Chondrocyte (in vitro differentiated cells): ENCODE measurements at regions not wholly inside any gene's neighbourhood (a gene's known extent, or its start where the extent isn't known, plus 50 kb on each side); places are given as distances from the start of the nearest gene placed in this dataset.
"Not testable (repeated sequence)": the region's sequence is repeated elsewhere in the genome, so short reads cannot be mapped to it uniquely, and the experiment has no call there.

Experiments used
- DNase-seq: peaks from one replicate; pipeline ENCODE4 v3.0.0; 2021; ENCODE audit warnings: mixed read lengths, low spot score
- H3K27ac Mint-ChIP-seq: one replicate; pipeline ENCODE4 v1.8.0; 2021; ENCODE audit warnings: mild to moderate bottlenecking, moderate library complexity, mixed read lengths; ENCODE audit not compliant: unreplicated experiment
- H3K27me3 Mint-ChIP-seq: 2 replicates; pipeline ENCODE4 v1.8.0; 2021; ENCODE audit warnings: low read depth, mixed read lengths
- H3K36me3 Mint-ChIP-seq: 2 replicates; pipeline ENCODE4 v1.8.0; 2021; ENCODE audit warnings: low read depth, mixed read lengths
- H3K4me1 Mint-ChIP-seq: 2 replicates; pipeline ENCODE4 v1.8.0; 2021; ENCODE audit warnings: low read depth, mild to moderate bottlenecking, mixed read lengths
- H3K4me3 Mint-ChIP-seq: one replicate; pipeline ENCODE4 v1.8.0; 2021; ENCODE audit warnings: mild to moderate bottlenecking, moderate library complexity, mixed read lengths; ENCODE audit not compliant: unreplicated experiment
- H3K9me3 Mint-ChIP-seq: 2 replicates; pipeline ENCODE4 v1.8.0; 2021; ENCODE audit warnings: low read depth, mixed read lengths

DNA sequence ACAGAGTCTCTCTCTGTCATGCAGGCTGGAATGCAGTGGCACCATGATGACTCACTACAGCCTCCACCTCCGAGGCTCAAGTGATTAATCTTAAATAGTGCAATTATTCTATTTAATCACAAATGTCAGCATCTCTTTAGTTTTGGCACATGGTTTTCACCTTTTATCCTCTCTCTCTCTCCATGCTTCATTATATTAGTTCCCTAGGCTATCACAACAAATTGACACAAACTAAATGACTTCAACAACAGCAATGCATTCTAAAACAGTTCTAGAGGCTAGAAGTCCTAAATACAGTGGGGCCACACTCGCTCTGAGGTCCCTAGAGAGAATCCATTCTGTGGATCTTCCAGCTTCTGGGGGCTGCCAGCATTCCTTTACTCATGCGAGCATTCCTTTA, 178.2 kb upstream of the ZNG1F start:
- H3K27ac Mint-ChIP-seq: peak overlapping the region; percentile 51
- not testable (repeated sequence) for H3K4me3 Mint-ChIP-seq, DNase-seq, H3K27me3 Mint-ChIP-seq, H3K9me3 Mint-ChIP-seq, H3K36me3 Mint-ChIP-seq, H3K4me1 Mint-ChIP-seq

GRCh38 chr9:41361790-41362189, 172.7 kb upstream of the ZNG1F start:
- H3K27ac Mint-ChIP-seq, H3K36me3 Mint-ChIP-seq, H3K4me1 Mint-ChIP-seq, H3K9me3 Mint-ChIP-seq, H3K4me3 Mint-ChIP-seq, H3K27me3 Mint-ChIP-seq, DNase-seq: not testable (repeated sequence)

DNA sequence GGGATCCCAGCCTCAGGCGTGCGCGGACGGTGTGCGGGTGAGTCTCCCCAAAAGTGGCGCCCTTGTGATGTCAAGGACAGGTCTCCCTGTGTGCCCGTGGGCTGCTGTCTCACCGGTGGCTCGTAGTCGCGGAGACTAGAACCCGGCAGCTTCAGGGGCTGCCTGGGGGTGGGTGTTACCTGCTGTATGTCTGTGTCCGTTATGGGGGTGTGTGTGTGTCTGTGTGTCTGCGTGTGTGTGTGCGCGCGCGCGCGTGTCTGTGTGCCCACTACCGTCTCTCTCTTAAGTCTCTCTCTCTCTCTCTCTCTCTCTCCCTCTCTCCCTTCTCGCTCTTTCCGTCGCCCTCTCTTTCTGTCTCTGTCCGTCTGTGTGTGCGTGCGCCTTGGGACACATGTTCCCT, 170.0 kb upstream of the ZNG1F start:
- not testable (repeated sequence) for DNase-seq, H3K9me3 Mint-ChIP-seq, H3K27me3 Mint-ChIP-seq, H3K36me3 Mint-ChIP-seq, H3K4me1 Mint-ChIP-seq
- peak overlapping the region; percentile 92 for H3K27ac Mint-ChIP-seq
- H3K4me3 Mint-ChIP-seq: peak overlapping the region; percentile 92

- Mint-ChIP-seq H3K27ac (peak overlapping the region; percentile 92), H3K4me3 (peak overlapping the region; percentile 92)
- not testable (repeated sequence) for H3K4me1 Mint-ChIP-seq, H3K9me3 Mint-ChIP-seq, DNase-seq, H3K27me3 Mint-ChIP-seq, H3K36me3 Mint-ChIP-seq
Measured at GRCh38 chr9:41358682-41359081, 169.6 kb upstream of the ZNG1F start.

GRCh38 chr9:41357918-41358404, 168.8 kb upstream of the ZNG1F start:
- not testable (repeated sequence) for DNase-seq, H3K27me3 Mint-ChIP-seq, H3K36me3 Mint-ChIP-seq, H3K9me3 Mint-ChIP-seq, H3K4me1 Mint-ChIP-seq
- Mint-ChIP-seq H3K4me3 (peak overlapping the region; percentile 92), H3K27ac (peak overlapping the region; percentile 41)

DNA sequence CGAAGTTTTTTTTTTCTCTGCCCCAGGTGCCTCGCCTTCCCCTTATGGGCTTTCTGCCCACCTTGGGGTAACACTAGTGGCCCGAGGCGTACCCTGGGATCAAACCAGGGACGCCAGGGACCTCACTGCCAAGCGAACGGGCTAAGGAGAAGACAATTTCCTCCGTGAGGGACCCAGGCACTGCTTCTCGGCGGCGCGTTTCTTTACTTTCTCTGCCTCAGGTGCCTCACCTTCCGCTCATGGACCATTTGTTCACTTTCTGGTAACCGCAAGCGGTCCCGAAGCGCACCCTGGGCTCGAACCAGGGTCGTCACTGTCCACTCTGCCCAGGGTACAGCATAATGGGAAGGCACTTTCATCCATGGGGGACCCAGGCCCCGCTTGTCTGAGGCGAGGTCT, 168.2 kb upstream of the ZNG1F start:
- not testable (repeated sequence) for H3K36me3 Mint-ChIP-seq, H3K4me3 Mint-ChIP-seq, H3K9me3 Mint-ChIP-seq, H3K27me3 Mint-ChIP-seq, H3K4me1 Mint-ChIP-seq, H3K27ac Mint-ChIP-seq, DNase-seq

DNA sequence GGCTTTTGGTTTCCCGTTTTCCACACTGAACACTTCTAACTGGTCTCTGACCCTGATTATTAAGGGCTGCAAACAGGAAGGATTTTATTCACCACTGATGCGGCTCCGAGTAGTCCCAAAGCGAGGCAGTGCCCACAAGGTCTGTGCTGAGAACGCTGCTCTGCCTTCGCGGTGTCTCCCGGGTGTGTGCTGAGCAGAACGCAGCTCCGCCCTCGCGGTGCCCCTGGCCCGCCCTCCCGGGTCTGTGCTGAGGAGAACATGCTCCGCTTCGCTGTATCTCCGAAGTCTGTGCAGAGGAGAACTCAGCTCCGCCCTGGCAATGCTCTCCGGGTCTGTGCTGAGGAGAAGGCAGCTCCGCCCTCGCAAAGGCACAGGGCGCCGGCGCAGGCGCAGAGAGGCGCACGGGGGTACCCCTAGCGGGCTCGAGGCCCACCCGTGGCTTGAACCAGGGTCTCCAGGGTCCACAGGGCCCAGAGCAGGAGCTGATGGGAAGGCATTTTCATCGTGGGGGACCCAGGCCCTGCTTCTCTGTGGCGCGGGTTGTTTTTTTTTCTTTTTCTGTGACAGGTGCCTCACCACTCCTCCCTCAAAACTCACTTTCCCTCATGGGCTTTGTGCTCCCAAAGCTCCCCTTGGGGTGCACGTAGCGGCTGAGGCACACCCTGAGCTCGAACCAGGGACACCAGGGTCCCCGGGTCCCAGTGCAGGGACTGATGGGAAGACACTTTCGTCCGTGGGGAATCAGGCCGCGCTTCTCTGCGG, 167.7 kb upstream of the ZNG1F start:
- not testable (repeated sequence) for DNase-seq, H3K4me3 Mint-ChIP-seq, H3K4me1 Mint-ChIP-seq

GRCh38 chr9:41355712-41356450, 166.8 kb upstream of the ZNG1F start:
- H3K36me3 Mint-ChIP-seq, DNase-seq, H3K9me3 Mint-ChIP-seq: not testable (repeated sequence)

More for the DNA sequence above, 167.7 kb upstream of the ZNG1F start:
- not testable (repeated sequence) for H3K27me3 Mint-ChIP-seq, H3K27ac Mint-ChIP-seq, H3K9me3 Mint-ChIP-seq, H3K36me3 Mint-ChIP-seq

DNA sequence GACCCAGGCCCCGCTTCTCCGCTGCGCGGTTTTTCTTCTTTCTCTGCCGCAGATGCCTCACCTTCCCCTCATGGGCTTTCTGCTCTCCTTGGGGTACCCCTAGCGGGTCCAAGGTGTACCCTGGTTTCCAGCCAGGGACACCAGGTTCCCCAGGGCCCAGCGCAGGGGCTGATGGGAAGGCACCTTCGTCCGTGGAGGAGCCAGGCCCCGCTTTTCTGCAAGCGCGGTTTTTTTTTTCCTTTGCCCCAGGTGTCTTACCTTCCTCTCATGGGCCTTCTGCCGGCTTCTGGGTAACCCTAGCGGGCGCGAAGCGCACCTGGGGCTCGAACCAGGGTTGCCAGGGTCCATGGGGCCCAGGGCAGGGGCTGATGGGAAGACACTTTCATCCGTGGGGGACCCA, 165.9 kb upstream of the ZNG1F start:
- H3K4me1 Mint-ChIP-seq, H3K27me3 Mint-ChIP-seq, H3K9me3 Mint-ChIP-seq, H3K27ac Mint-ChIP-seq, DNase-seq, H3K4me3 Mint-ChIP-seq, H3K36me3 Mint-ChIP-seq: not testable (repeated sequence)

More at GRCh38 chr9:41355712-41356450, 166.8 kb upstream of the ZNG1F start:
- not testable (repeated sequence) for H3K27me3 Mint-ChIP-seq, H3K27ac Mint-ChIP-seq, H3K4me3 Mint-ChIP-seq, H3K4me1 Mint-ChIP-seq

DNA sequence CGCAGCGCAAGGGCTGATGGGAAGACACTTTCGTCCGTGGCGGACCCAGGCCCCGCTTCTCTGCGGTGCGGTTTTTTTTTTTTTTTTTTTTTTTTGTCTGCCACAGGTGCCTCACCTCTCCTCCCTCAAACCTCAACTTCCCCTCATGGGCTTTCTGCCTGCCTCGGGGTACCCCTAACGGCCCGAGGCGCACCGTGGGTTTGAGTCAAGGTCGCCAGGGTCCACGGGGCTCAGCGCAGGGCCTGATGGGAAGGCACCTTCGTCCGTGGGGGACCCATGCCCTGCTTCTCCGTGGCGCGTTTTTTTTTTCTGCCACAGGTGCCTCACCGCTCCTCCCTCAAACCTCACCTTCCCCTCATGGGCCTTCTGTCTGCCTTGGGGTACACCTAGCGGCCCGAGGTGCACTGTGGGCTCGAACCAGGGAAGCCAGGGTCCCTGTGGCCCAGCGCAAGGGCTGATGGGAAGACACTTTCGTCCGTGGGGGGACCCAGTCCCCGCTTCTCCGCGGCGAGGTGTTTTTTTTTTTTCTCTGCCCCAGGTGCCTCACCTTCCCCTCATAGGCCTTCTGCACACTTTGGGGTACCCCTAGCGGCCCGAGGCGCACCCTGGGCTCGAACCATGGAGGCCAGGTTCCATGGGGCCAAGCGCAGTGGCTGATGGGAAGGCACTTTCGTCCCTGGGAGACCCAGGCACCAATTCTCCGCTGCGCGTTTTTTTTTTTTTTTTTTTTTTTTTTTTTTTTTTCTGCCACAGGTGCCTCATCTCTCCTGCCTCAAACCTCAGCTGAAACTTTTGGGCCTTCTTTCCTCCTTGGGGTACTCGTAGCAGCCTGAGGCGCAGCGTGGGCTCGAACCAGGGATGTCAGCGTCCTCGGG, 165.2 kb upstream of the ZNG1F start:
- not testable (repeated sequence) for H3K9me3 Mint-ChIP-seq, H3K4me1 Mint-ChIP-seq, DNase-seq, H3K27me3 Mint-ChIP-seq, H3K27ac Mint-ChIP-seq, H3K36me3 Mint-ChIP-seq, H3K4me3 Mint-ChIP-seq

GRCh38 chr9:41353026-41353425, 163.9 kb upstream of the ZNG1F start:
- not testable (repeated sequence) for H3K9me3 Mint-ChIP-seq, H3K36me3 Mint-ChIP-seq, DNase-seq, H3K4me3 Mint-ChIP-seq, H3K27ac Mint-ChIP-seq, H3K4me1 Mint-ChIP-seq, H3K27me3 Mint-ChIP-seq

- H3K36me3 Mint-ChIP-seq, H3K27ac Mint-ChIP-seq, H3K27me3 Mint-ChIP-seq, H3K4me1 Mint-ChIP-seq, H3K4me3 Mint-ChIP-seq, H3K9me3 Mint-ChIP-seq, DNase-seq: not testable (repeated sequence)
Measured at GRCh38 chr9:41352390-41352789, 163.3 kb upstream of the ZNG1F start.
